Upper lobe of right lung (tissue), 1 donor: ENCODE measurements at regions not wholly inside any gene's neighbourhood (a gene's known extent, or its start where the extent isn't known, plus 50 kb on each side); places are given as distances from the start of the nearest gene placed in this dataset.

Experiments used
- ATAC-seq: fragments of 200-7000 bp; cut with Tn5 transposase; one replicate; pipeline ENCODE4 v1.9.1; 2020; ENCODE audit warnings: mild to moderate bottlenecking, moderate library complexity
- DNase-seq: peaks from one replicate; pipeline ENCODE4 v3.0.0-alpha.2; 2020
- H3K27ac ChIP-seq: fragments of 200-600 bp; one replicate; pipeline ENCODE4 v1.8.0; 2022
- H3K27me3 ChIP-seq: fragments of 200-600 bp; one replicate; pipeline ENCODE4 v1.8.0; 2022; ENCODE audit warnings: mild to moderate bottlenecking
- H3K36me3 ChIP-seq: fragments of 200-600 bp; one replicate; pipeline ENCODE4 v1.8.0; 2022
- H3K4me1 ChIP-seq: fragments of 200-600 bp; one replicate; pipeline ENCODE4 v1.8.0; 2022
- H3K4me3 ChIP-seq: fragments of 200-600 bp; one replicate; pipeline ENCODE4 v1.8.0; 2022; ENCODE audit warnings: mild to moderate bottlenecking
- H3K9me3 ChIP-seq: fragments of 200-600 bp; one replicate; pipeline ENCODE4 v1.8.0; 2022
- intact Hi-C: fragments of 100-400 bp; cut with DNase I; formaldehyde crosslinking; loops from one replicate; pipeline ENCODE4 v1.11.0; 2022
- TF ChIP-seq, protein P1 (sequence below): fragments of 200-600 bp; IDR thresholded peaks from one replicate; pipeline ENCODE4 v1.8.0; 2022; ENCODE audit warnings: antibody characterized with exemption
- donor health status: DM: no; HTN: yes; CAD: no; lungs with severe emphysema.

GRCh38 chr10:113243311-113243710, 293.3 kb downstream of the TCF7L2 start:
- intact Hi-C loops = no loop called here
- no peak overlapping the region for H3K27ac ChIP-seq
- no peaks in the 10 kb centered on the region for H3K4me1 ChIP-seq
- no peaks in the 10 kb centered on the region for H3K27me3 ChIP-seq
- ATAC-seq = no peak
- TF ChIP-seq, protein P1, sequence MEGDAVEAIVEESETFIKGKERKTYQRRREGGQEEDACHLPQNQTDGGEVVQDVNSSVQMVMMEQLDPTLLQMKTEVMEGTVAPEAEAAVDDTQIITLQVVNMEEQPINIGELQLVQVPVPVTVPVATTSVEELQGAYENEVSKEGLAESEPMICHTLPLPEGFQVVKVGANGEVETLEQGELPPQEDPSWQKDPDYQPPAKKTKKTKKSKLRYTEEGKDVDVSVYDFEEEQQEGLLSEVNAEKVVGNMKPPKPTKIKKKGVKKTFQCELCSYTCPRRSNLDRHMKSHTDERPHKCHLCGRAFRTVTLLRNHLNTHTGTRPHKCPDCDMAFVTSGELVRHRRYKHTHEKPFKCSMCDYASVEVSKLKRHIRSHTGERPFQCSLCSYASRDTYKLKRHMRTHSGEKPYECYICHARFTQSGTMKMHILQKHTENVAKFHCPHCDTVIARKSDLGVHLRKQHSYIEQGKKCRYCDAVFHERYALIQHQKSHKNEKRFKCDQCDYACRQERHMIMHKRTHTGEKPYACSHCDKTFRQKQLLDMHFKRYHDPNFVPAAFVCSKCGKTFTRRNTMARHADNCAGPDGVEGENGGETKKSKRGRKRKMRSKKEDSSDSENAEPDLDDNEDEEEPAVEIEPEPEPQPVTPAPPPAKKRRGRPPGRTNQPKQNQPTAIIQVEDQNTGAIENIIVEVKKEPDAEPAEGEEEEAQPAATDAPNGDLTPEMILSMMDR = no peak
- no peaks in the 10 kb centered on the region for H3K9me3 ChIP-seq
- no peaks in the 10 kb centered on the region for H3K36me3 ChIP-seq
- no peak overlapping the region for H3K4me3 ChIP-seq
- DNase-seq = no peak

DNA sequence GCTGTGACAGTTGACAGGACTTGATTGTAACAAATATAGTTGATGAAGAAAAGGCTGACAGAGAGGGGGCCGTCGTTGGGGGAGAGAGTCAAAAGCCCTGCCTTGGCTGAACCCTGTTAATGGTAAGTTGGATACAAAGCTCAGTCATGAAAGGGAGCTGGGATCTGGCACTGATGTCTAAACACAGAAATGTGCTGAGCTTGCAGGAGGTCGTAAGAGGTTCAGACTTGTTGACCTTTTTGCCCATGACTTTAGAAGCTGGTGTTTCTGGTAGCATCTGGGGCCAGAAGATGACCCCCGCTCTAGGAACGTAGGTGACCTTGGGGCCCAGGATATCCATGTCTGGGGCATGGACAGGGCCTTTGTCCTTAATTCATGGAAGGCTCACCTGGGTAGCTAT, 294.7 kb downstream of the TCF7L2 start:
- intact Hi-C loops = no loop called here
- Histone ChIP-seq H3K27ac (no peak overlapping the region), H3K9me3 (no peaks in the 10 kb centered on the region), H3K4me3 (no peak overlapping the region), H3K36me3 (no peaks in the 10 kb centered on the region), H3K4me1 (no peaks in the 10 kb centered on the region), H3K27me3 (no peaks in the 10 kb centered on the region)
- ATAC-seq (no peak), DNase-seq (no peak)
- TF ChIP-seq, protein P1 = no peak

DNA sequence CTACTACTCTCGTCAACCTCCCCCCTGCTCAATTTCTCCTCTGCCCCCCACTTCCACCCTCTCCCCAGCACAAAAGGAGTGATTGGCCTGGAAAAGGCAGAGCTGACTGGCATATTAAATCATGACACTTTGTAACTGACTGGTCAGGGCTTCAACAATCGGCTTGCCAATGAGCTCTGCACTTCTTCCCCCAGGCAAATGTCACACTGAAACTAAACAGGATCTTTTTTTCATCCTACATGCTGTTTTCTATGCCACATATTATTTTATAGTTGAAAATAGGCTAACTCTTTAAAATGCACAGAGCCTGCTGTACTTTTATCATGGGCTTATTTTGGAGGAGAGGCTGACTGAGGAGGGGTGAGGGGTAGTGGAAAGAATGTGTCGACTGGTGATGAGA, 295.2 kb downstream of the TCF7L2 start:
- H3K27ac ChIP-seq = no peak overlapping the region
- intact Hi-C loops = no loop called here
- no peak overlapping the region for H3K4me3 ChIP-seq
- no peak for DNase-seq
- no peaks in the 10 kb centered on the region for H3K36me3 ChIP-seq
- no peaks in the 10 kb centered on the region for H3K27me3 ChIP-seq
- TF ChIP-seq, protein P1 = no peak
- ATAC-seq = no peak
- no peaks in the 10 kb centered on the region for H3K4me1 ChIP-seq
- no peaks in the 10 kb centered on the region for H3K9me3 ChIP-seq

GRCh38 chr10:113247050-113247449, 297.0 kb downstream of the TCF7L2 start:
- no peaks in the 10 kb centered on the region for H3K27me3 ChIP-seq
- no peaks in the 10 kb centered on the region for H3K36me3 ChIP-seq
- no peaks in the 10 kb centered on the region for H3K4me1 ChIP-seq
- H3K4me3 ChIP-seq = no peak overlapping the region
- no peak overlapping the region for H3K27ac ChIP-seq
- H3K9me3 ChIP-seq = no peaks in the 10 kb centered on the region
- ATAC-seq (no peak), DNase-seq (no peak)
- TF ChIP-seq, protein P1 = no peak
- intact Hi-C loops = no loop called here

GRCh38 chr10:113252650-113253618, 299.9 kb upstream of the HABP2 start:
- H3K36me3 ChIP-seq = no peaks in the 10 kb centered on the region
- no peak overlapping the region for H3K4me3 ChIP-seq
- ATAC-seq = no peak
- DNase-seq = no peak
- no peaks in the 10 kb centered on the region for H3K9me3 ChIP-seq
- no peaks in the 10 kb centered on the region for H3K27me3 ChIP-seq
- no peak overlapping the region for H3K27ac ChIP-seq
- H3K4me1 ChIP-seq = no peaks in the 10 kb centered on the region
- intact Hi-C loops = no loop called here
- TF ChIP-seq, protein P1 = no peak
